Kidney glomerular epithelial cell (primary cell): ENCODE measurements at regions not wholly inside any gene's neighbourhood (a gene's known extent, or its start where the extent isn't known, plus 50 kb on each side); places are given as distances from the start of the nearest gene placed in this dataset.
"Not testable (repeated sequence)": the region's sequence is repeated elsewhere in the genome, so short reads cannot be mapped to it uniquely, and the experiment has no call there.

Experiments
- DNase-seq: peaks from one replicate; lab custom pipeline; 2025; lab: John Stamatoyannopoulos, UW

DNA sequence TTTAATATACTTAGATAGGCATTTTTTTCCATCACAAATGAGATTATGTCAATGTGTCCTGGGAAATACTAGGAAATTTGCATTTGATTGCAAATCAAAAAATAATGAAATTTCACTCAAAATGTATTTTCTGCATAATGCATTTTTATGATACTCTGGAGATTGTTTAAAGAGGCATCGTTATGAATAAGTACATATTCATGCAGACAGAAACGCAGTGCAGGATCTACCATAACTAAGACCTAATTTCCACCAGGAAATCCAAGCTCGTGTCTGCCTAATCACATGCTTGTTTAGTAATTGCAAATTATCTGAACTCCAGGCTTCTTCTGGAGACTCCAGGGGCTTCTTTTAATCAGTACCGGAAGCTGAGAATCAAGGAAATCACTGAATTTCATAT, 163.5 kb upstream of the MXRA5 start:
- no peak for DNase-seq

GRCh38 chrX:3504916-3505315, 158.5 kb upstream of the MXRA5 start:
- DNase-seq, result no peak

GRCh38 chrX:3501833-3502535, 155.5 kb upstream of the MXRA5 start:
- DNase-seq, result peak; percentile 25

DNA sequence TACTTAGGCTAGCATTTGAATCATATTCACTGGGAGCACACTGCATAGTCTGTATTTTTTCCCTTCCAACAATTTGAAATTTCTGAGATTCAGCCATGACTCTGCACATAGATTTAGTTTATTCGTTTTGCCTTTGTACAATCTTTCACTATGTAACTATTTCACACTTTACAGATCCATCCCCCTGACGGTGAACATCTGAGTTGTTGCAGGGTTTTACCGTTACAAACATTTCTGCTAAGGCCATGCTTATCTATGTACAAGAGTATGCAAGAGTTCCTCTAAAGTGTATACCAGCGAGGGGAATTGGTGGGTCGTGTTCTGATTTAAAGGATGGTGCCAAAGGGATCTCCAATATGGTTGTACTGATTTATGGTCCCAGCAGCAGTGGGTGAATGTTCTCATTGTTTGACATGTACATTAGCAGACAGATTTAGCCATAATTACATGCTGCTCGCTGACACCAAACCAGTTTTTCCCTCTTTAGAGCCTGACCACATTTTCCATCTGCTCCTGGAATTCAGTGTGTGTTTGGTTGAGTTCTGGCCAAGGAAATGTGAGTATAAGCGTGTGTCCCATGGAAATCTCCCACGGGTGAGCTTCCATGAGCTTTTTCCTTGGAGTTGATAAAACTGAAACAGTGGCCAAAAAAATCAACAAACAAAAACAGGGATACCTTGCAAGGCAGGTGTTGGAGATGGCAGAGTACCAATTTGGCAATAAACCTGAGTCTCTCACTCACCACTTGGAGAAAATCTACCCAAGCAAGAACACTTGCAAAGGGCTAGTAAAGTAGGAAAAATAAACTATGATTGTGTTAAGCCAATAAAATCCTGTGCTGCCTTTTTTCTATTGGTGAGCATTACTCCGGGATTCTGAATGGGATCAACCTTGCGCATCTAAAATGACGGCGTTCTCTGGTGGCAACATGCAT, 149.7 kb upstream of the MXRA5 start:
- DNase-seq, result not testable (repeated sequence)

DNA sequence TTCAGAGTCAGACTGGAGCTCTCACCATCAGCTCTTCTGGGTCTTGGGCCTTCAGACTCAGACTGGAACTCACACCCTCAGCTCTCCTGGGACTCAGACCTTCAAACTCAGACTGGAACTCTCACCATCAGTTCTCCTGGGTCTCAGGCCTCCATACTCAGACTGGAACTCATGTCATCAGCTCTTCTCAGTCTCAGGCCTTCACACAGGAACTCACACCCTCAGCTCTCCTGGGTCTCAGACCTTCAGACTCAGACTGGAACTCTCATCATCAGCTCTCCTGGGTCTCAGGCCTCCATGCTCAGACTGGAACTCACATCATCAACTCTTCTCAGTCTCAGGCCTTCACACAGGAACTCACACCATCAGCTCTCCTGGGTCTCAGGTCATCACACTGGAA, 147.2 kb upstream of the MXRA5 start:
- DNase-seq, result no peak

DNA sequence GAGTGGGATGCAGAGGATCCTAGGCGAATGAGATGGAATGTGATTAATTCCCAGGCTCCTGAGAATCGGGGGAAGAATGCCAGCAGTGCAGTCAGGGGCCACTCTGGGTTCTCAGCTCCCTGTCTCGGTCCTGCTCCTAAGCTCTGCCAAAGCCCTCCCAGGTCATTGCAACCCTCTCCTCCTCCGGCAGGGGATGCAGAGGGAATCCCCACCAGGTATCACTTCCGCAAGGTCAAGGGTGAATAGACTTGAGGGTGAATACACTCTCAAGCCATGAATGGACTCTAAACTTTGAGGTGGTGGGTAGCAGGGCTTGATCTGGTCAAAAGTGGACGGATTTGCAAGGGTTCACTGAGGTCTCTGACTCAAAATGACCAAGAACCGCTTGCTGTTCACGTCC, 139.3 kb upstream of the MXRA5 start:
- no peak for DNase-seq

- no peak for DNase-seq
Measured at GRCh38 chrX:3479026-3479425, 132.6 kb upstream of the MXRA5 start.

- no peak for DNase-seq
Measured at GRCh38 chrX:3476973-3477372, 130.5 kb upstream of the MXRA5 start.

GRCh38 chrX:3470211-3470679, 123.8 kb upstream of the MXRA5 start:
- DNase-seq, result not testable (repeated sequence)

- no peak for DNase-seq
Measured at GRCh38 chrX:3468031-3468430, 121.6 kb upstream of the MXRA5 start.

DNA sequence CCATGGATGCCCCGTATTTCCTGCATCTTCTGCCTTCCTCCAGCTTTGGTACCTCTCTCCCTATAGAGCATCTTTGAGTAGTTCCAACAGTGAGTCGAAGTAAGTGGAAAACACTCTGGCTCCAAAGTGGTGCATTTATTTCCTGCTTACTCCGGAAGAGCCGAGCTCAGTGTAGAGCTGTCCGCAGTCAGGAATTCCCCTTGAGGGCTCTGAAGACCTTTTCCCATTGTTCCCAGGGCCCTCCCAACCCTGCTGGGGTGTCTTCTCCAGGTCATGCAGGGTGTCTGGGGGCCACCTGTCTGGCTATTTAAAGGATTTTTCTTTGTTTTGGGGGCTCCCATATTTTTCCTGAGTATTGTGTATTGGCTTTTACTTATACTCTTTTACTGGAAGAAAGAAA, 118.6 kb upstream of the MXRA5 start:
- DNase-seq, result no peak

GRCh38 chrX:3462166-3462508, 115.7 kb upstream of the MXRA5 start:
- no peak for DNase-seq

GRCh38 chrX:3461397-3462165, 115.1 kb upstream of the MXRA5 start:
- no peak for DNase-seq

DNA sequence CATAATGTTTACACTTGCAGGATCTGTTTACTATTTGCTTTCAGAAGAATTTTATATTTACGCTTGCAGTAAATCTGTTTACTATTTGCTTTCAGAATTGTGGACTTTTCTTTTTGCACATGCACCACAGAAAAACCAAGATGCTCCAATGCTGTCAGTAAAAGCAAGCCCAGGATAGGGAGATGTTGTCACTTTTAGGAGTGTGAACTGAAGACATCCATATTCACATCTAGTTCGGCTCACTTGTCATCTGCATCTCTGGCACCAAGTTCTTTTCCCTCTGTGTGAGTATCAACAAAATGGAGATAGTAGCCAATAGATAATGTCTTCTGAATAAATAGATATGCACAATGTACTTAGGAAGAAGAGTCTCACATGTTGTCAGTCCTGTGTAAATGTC, 109.3 kb upstream of the MXRA5 start:
- no peak for DNase-seq

- no peak for DNase-seq
Measured at GRCh38 chrX:3451571-3451970, 105.1 kb upstream of the MXRA5 start.

GRCh38 chrX:3450881-3451570, 104.6 kb upstream of the MXRA5 start:
- no peak for DNase-seq

DNA sequence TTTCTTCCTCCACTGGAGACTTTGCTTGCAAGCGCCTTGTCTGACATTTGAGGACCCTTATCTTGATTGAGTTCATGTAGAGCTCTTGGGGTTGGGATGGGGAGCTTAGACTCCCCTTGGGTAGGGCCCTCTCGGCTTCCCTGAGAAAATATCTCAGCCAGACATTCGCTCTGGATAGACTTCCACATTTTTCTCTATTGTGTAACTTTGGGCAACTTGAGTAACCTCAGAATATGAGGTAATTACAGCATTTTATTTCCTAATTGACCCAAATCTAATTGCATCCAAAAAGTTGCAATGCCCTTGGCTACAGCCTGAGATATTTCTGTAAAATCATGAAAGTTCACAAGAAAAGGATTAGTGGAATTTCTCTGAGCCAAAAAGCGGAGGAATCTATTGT, 102.8 kb upstream of the MXRA5 start:
- DNase-seq, result no peak

DNA sequence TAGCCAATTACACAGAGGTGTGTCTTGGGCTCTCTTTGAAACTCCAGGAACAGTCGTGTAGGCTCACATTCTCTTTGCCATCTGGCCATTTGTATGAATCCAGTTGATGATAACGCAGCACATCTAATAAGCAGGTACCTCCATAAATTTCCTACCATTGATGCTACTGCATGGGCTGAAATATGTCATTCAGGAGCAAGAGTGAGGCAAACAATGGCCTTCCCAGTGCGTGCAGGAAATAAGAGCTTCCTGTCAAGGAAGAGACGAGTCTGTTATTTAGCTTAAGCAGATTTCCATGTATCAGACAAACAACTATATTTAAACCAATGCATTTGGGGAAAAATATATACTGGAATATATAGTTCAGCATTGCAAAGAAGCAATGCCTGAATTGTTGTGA, 102.1 kb upstream of the MXRA5 start:
- no peak for DNase-seq

- DNase-seq, result no peak
Measured at GRCh38 chrX:3445806-3446490, 99.5 kb upstream of the MXRA5 start.

DNA sequence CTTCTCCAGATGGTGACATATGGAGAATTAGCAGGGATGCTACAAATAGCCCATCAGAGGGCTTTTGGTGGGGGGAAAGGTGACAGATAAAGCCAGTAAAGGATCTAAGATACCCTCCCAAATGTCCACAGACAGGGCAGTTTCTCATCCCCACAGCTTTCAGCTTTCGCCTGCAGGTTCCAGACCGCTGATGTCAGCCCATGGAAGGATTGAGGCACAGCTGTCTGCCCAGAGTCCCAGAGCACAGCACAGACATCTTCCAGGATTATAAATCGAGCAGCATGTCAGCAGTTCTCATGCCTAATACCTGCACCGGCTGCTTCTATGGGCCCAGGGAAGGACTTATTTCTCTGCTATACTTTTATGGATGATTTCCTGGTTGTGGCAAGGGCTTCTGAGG, 96.7 kb upstream of the MXRA5 start:
- DNase-seq, result no peak

DNA sequence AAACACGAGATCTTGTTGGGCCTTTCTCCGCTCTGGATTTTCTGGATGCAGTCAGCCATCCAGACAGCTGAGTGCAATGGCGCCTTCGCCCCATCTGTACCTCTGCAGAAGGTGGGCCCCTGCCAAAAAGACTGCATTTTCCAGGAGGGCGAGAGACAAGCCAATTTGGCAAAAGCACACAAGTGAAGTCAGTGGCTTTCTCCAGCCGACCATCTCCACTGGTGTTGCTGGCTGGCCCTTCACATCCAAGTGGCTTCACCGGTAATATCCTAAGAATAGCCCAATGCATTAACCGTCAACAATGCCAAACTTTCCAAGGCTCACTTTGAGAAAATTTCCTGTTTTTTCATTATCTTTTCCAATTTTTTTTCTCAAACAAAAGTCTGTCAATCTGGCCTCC, 96.2 kb upstream of the MXRA5 start:
- DNase-seq, result no peak
